ENCODE measurements at regions not wholly inside any gene's neighbourhood (a gene's known extent, or its start where the extent isn't known, plus 50 kb on each side); places are given as distances from the start of the nearest gene placed in this dataset.

- no peak for DNase-seq
- intact Hi-C loops (cut with micrococcal nuclease; ENCODE audit: unreplicated experiment), result no loop called here
- H3K9me3 Mint-ChIP-seq (ENCODE audit: low read depth, unreplicated experiment), result no peaks in the 10 kb centered on the region
- CTCF ChIA-PET, result no interaction called here
- H3K4me1 Mint-ChIP-seq (ENCODE audit: low read depth, unreplicated experiment), result peaks cover 25% of the 10 kb centered on the region
- TF ChIP-seq CTCF (IDR thresholded peaks at IDR 0.05; ENCODE audit: unreplicated experiment), result no peak
- no TSS peak for BruUV-seq (replicated peaks)
- no peaks in the 10 kb centered on the region for H3K27me3 Mint-ChIP-seq (ENCODE audit: unreplicated experiment)
- H3K4me3 Mint-ChIP-seq (ENCODE audit: low read depth, unreplicated experiment), result no peak overlapping the region
- no peak overlapping the region for H3K27ac Mint-ChIP-seq (ENCODE audit: unreplicated experiment)
- H3K36me3 Mint-ChIP-seq (ENCODE audit: insufficient read depth, unreplicated experiment), result no peaks in the 10 kb centered on the region
Observed at GRCh38 chr6:81694855-81695254, 57.6 kb downstream of the TENT5A start.

GRCh38 chr6:81694207-81694606 is 58.3 kb downstream of the TENT5A start:
- H3K4me1 Mint-ChIP-seq (ENCODE audit: low read depth, unreplicated experiment), result peaks cover 25% of the 10 kb centered on the region
- no peaks in the 10 kb centered on the region for H3K27me3 Mint-ChIP-seq (ENCODE audit: unreplicated experiment)
- CTCF ChIA-PET, result no interaction called here
- intact Hi-C loops (cut with micrococcal nuclease; ENCODE audit: unreplicated experiment), result no loop called here
- no peaks in the 10 kb centered on the region for H3K9me3 Mint-ChIP-seq (ENCODE audit: low read depth, unreplicated experiment)
- no peak overlapping the region for H3K27ac Mint-ChIP-seq (ENCODE audit: unreplicated experiment)
- DNase-seq, result no peak
- BruUV-seq (replicated peaks), result no TSS peak
- TF ChIP-seq CTCF (IDR thresholded peaks at IDR 0.05; ENCODE audit: unreplicated experiment), result no peak
- no peak overlapping the region for H3K4me3 Mint-ChIP-seq (ENCODE audit: low read depth, unreplicated experiment)
- no peaks in the 10 kb centered on the region for H3K36me3 Mint-ChIP-seq (ENCODE audit: insufficient read depth, unreplicated experiment)

GRCh38 chr6:81693266-81693665 is 59.2 kb downstream of the TENT5A start:
- Mint-ChIP-seq H3K9me3 (ENCODE audit: low read depth, unreplicated experiment) (no peaks in the 10 kb centered on the region), H3K4me3 (ENCODE audit: low read depth, unreplicated experiment) (no peak overlapping the region), H3K4me1 (ENCODE audit: low read depth, unreplicated experiment) (peaks cover 25% of the 10 kb centered on the region), H3K27ac (ENCODE audit: unreplicated experiment) (no peak overlapping the region), H3K27me3 (ENCODE audit: unreplicated experiment) (no peaks in the 10 kb centered on the region), H3K36me3 (ENCODE audit: insufficient read depth, unreplicated experiment) (no peaks in the 10 kb centered on the region)
- no peak for TF ChIP-seq CTCF (IDR thresholded peaks at IDR 0.05; ENCODE audit: unreplicated experiment)
- BruUV-seq (replicated peaks), result no TSS peak
- CTCF ChIA-PET, result no interaction called here
- intact Hi-C loops (cut with micrococcal nuclease; ENCODE audit: unreplicated experiment), result no loop called here
- no peak for DNase-seq

GRCh38 chr6:81690073-81690472 is 62.4 kb downstream of the TENT5A start:
- H3K4me3 Mint-ChIP-seq (ENCODE audit: low read depth, unreplicated experiment), result no peak overlapping the region
- H3K27me3 Mint-ChIP-seq (ENCODE audit: unreplicated experiment), result no peaks in the 10 kb centered on the region
- intact Hi-C loops (cut with micrococcal nuclease; ENCODE audit: unreplicated experiment), result no loop called here
- H3K4me1 Mint-ChIP-seq (ENCODE audit: low read depth, unreplicated experiment), result no peaks in the 10 kb centered on the region
- no peak for DNase-seq
- CTCF ChIA-PET, result no interaction called here
- BruUV-seq (replicated peaks), result no TSS peak
- no peaks in the 10 kb centered on the region for H3K9me3 Mint-ChIP-seq (ENCODE audit: low read depth, unreplicated experiment)
- no peak overlapping the region for H3K27ac Mint-ChIP-seq (ENCODE audit: unreplicated experiment)
- H3K36me3 Mint-ChIP-seq (ENCODE audit: insufficient read depth, unreplicated experiment), result no peaks in the 10 kb centered on the region
- TF ChIP-seq CTCF (IDR thresholded peaks at IDR 0.05; ENCODE audit: unreplicated experiment), result no peak

- Mint-ChIP-seq H3K4me3 (ENCODE audit: low read depth, unreplicated experiment) (no peak overlapping the region), H3K4me1 (ENCODE audit: low read depth, unreplicated experiment) (no peaks in the 10 kb centered on the region), H3K36me3 (ENCODE audit: insufficient read depth, unreplicated experiment) (no peaks in the 10 kb centered on the region), H3K9me3 (ENCODE audit: low read depth, unreplicated experiment) (no peaks in the 10 kb centered on the region), H3K27ac (ENCODE audit: unreplicated experiment) (no peak overlapping the region), H3K27me3 (ENCODE audit: unreplicated experiment) (no peaks in the 10 kb centered on the region)
- TF ChIP-seq CTCF (IDR thresholded peaks at IDR 0.05; ENCODE audit: unreplicated experiment), result no peak
- CTCF ChIA-PET, result no interaction called here
- no peak for DNase-seq
- no TSS peak for BruUV-seq (replicated peaks)
- intact Hi-C loops (cut with micrococcal nuclease; ENCODE audit: unreplicated experiment), result no loop called here
Observed at GRCh38 chr6:81689580-81689979, 62.9 kb downstream of the TENT5A start.

All from Calu3 (cell line).